Activated T-helper 1 cell treated with anti-CD3 and anti-CD28 coated beads, Interleukin-2, amount 50 U/mL, for 16 hours (primary cell): ENCODE measurements at regions not wholly inside any gene's neighbourhood (a gene's known extent, or its start where the extent isn't known, plus 50 kb on each side); places are given as distances from the start of the nearest gene placed in this dataset.
"Not testable (repeated sequence)": the region's sequence is repeated elsewhere in the genome, so short reads cannot be mapped to it uniquely, and the experiment has no call there.

Experiments
- DNase-seq, 2 donors: peaks; one replicate each; pipeline ENCODE4 v3.0.0-alpha.2; 2020; ENCODE audit warnings: low read depth in 1 of 2, low spot score in 1 of 2

DNA sequence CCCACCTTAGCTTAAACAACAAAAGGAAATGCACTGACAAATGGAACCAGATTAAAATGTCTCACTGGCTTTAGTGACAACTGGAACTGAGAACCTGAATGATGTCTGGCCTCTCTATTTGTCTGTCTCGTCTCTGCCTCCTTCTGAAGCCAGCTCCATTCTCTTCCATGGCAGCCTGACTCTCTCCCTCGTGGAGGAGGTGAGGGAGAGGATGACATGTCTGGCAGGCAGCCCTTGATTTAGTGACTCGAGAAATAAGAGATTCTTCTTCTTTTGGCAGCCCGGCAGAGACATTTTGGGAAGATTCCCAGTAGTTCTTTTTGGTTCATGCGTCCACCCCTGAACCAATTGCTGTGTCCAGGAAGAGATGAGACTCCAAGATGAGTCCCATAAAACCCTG, 131.7 kb downstream of the KLF5 start:
- no peak for DNase-seq

DNA sequence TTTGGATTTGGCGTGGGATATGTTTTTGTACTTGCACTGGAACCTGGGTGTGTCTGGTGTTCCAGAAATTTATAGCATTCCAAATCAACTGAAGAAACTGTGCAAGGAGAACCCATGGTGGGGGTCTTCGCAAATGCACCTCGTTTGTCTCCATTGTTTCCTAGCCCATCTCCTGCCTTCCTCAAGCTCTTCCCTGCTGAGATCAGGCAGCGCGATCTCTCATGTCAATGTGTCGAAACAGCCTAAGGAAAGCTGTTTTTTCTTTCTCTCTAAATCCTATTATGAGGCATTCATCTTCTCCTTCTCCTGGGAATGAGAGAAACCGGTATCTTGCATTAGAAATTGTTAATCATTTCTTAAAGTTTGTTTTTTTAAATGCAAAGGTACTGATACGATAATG, 131.0 kb downstream of the KLF5 start:
- no peak for DNase-seq

DNA sequence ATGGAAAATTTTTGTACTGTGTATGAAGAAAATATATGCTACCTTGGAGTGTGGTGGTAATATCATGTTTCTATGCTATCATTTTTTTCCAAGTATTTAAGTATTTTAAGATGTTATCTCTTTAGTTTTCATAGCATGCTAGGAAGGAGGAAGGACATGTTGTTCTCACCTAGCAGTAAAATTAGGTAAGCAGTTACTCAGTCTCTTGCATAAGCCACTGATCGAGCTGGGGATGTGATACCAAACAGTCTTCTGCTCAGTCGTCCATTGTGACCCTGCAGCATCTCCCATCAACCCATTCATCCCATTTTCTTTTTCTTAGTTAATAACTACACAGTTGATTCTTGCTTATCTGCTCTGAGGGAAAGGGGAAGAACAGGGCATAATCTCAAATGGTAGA, 130.6 kb downstream of the KLF5 start:
- no peak for DNase-seq

DNA sequence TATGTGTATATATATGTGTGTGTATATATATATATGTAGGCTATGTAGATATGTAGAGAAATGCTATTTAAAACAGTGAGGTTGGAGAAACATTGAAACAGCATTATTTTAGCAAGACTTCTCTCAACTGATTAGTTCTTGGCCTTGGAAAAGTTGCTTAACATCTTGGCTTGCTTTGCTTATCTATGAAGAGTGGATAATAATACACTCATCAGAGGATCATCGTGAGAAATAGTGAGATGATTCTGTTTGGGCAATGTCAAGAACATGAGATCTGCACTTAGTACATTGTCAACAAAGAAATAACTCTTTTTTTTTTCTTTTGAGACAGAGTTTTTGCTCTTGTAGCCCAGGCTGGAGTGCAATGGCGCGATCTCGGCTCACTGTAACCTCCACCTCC, 128.3 kb downstream of the KLF5 start:
- DNase-seq: no peak

DNA sequence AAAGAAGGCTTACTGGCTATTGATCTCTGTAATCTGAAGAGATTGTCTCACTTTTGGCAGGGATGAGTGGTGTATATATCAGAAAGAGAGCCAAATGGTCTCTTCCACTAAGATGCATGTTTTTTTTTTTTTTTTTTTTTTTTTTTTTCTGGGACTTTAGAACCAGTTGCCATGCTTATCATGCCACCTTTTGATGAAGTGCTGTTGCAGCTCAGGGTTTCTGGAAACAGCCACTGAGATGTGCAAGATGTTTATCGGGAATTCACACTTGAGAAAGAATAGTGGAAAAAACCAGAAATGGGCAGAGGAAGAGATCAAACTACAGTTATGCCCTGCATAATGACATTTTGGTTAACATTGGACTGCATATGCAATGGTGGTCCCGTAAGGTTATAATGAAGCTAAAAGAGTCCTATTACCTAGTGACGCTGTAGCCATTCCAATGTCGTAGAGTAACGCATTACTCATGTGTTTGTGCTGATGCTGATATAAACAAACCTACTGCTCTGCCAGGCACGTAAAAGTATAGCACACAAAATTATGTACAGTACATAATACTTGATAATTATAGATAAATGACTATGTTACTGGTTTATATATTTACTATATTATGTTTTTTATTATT, 121.0 kb downstream of the KLF5 start:
- DNase-seq: no peak

DNA sequence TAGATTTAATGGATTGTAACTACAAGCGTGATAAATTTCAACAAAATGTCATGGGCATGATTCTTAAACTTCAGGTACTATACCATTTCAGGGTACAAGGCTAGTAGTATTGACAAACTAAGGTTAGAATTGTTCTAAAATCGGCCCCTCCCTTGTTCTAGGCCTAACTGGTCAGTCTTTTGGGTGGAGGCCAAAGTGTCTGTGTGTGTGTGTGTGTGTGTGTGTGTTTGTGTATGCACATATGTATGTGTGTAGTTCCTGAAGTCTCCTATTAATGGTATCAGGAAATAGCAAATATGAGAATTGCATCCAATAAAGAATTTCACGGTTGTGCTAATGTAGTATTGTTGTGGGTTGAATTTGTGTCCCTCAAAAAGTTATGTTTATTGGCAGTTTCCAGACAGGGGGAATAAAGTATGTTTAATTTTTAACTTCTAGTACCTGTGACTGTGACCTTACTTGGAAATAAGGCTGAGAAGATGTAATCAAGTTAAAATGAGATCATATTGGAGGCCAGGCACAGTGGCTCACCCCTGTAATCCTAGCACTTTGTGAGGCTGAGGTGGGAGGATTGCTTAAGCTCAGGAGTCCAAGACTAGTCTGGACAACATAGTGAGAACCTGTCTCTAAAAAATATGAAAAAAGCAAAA, 119.2 kb downstream of the KLF5 start:
- DNase-seq: no peak

DNA sequence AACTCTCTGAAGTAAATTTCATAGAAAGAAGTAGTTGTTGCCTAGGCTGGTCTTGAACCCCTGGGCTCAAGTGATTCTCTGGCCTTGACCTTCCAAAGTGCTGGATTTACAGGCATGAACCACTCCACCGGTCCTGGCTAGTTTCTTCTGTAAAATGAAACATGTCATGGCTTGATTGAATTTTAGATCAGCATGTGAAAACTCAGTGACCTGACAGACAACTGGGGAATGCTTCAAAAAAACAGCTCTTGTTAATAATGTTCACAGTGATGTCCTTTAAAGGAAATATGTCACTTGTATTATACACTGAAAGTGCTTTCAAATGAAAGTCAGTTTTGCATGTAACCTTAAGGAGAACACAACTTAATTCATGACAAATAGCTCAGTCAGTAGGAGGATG, 118.2 kb downstream of the KLF5 start:
- DNase-seq: no peak

DNA sequence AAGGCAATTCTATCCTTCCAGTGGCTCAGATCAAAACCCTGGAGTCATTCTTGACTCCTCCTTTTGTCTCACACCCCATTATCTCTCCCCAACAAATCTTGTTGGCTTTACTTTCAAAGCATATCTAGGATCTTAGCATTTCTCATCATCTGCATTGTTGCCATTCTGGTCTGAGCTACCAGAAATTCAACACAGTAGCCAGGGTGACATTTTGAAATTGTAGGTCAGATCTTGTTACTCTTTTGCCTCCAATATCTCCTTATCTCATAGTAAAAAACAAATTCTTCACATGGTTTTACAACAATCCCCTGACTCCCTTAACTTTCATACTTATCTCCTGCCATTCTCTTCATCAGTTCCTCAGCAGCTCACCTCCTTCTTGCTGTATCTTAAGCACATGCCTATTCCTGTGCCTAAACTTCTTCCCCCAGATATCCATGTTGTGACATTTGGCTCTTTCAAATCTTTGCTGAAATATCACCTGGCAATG, 115.8 kb downstream of the KLF5 start:
- DNase-seq: no peak

DNA sequence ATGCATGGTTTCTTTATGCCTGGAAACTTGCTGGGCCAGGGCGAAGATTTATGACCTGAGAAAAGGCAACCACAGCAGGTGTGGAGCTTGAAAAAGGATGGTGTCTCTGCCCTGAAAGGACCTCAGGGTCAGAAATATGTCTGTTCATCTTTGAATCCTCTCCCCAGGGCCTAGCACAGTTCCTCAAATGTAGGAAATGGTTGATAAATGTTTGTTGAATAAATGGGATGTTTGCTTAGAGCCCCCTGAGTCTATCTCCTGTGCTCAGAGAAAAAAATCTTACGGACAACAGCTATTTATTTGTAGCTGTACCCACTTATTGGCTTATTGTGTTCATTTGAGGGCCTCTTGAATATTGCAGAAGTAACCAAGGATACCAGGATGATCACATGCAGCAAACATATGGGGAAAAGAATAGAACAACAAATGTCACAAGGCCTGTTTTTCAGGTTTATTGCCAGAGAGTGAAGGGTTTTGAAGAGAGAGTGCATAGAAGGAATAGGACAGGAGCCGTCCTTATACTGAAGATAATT, 114.5 kb downstream of the KLF5 start:
- no peak for DNase-seq

DNA sequence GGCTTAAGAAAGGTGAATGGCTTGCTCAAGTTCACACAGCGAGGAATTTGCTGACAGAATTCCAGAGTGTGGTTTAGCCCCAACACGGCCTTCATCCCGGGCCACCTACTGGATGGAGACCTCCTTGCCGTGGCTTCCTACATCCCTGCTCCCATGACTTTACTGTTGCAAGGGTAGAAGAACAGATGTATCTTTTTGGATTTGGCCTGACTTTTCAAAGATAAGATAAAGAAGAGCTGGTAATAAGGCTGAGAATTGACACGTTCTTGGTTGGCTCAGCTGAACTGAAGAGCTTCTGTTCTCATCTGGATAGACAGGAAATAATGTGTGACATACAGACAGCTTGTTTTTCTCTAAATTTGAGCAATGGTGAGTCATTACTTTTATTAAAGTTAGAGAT, 113.1 kb downstream of the KLF5 start:
- no peak for DNase-seq

DNA sequence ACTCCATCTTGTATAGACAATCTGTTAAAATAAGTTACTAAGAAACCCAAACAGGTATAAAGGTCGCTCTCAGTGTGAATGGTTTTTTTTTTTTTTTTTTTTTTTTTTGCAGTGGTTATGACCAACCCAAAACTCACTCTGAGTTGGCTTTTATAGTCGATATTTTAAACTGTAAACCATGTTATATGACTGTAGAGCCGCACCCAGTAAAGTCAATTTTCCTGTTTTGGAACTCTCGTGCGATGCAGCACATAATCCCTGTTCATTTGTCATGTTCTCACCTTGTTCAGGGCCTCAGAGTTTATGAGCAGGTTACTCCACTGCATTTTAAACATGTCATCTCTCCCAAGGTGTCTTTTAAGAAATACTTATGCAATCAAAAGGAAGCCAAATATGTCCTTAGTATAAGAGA, 112.5 kb downstream of the KLF5 start:
- no peak for DNase-seq

DNA sequence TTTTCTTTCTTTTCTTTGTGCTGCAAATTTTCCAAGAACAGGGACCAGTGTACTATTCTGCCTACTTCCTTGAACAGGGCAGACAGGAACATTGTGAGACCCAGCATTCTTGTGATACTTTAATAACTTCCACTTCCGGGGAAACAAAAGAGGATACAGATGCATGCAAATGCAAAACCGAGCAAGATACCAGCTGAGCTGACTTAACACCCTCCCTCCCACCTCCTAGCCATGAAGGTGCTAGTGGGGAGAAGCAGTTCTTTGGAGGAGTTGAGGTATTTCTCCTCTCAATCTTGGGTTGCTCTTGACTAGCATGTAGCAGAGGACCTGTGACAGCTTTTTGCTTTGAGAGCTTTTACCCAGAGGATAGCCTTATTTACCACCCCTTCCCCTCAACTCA, 111.2 kb downstream of the KLF5 start:
- DNase-seq: no peak

DNA sequence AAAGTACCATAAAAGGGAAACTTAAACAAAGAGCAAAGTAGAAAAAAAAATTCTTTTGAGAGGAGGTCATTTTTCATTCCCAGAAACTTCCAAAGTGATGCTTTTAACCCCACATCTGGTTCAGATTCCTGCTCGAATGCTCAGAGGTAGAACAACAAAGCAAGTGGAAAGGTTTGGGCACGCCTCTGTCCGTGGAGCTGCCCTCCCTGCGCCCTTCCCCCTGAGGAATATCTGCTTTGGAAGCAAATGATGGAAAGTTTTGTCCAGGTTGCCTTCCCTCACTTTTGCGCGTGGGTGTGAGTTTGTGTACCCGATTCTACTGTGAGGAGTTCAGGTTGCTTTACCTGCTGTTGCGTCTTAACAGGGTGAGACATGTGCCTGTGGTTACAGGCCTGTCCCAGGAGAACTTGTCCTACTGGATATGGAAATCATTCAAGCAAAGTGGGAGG, 110.2 kb downstream of the KLF5 start:
- no peak for DNase-seq

DNA sequence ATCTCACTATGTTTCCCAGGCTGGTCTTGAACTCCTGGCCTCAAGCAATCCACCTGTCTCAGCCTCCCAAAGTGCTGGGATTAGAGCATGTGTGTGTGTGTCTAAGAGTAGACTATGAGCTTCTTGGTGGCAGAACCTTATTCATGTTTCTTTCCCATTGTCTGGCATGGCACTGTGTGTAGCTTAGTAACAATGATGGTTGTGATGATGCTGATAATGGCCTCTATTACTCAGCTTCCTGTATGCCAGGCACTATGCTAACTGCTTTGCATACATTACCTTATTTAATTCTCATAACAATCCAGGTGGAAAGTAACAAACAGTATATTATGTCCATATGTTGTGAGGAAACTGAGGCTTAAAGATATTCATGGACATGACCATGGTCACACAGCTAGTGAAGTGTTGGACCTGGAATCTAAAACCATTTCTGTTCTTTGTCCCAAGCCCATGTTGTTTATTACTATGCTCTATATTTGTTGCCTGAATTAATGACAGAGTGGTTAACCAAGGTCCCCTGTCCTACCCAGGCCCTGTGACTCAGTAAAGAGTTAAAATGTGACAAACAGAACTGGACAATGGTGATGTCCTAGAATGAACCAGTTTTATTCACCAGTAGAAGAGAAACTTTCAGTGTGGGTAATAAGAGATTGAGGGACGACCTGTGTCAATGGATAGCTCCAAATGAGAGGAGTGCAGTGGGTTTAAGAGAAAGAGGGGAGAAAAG, 109.6 kb downstream of the KLF5 start:
- DNase-seq: no peak

DNA sequence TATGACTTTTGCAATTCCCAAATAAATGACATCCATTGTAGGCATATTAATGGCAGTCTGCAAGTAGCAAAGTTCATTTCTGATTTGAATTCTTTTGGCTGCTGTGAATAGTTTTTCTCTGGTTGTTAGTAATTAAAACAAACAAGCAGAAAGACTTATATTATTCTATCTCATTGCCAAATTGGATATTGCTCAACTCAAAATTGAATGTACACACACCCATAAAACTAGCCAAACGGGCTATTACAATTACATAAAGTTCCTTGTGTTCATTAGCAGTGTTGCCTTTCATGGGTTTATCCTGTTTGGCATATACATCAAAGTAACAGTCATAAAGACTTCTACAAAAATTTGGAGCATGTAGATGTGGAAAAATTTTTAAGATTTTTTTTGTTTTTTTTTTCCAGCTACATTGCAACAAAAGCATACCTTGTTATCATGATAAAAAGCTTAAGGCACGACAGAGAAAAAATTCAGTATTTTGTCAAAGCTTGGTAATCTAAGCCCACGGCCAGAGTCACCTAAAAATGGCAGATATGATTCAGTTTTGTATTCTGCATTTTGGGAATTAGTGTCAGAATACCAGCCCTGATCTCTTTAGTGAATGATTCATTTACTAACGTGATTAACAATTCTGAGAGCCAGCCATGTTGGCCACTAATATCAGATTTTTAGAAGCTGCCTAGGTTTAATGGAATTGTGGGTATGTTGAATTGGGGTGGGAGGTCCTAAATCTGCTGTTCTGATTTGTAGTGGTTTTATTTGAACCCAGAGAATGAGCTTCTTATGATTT, 108.4 kb downstream of the KLF5 start:
- DNase-seq: no peak

DNA sequence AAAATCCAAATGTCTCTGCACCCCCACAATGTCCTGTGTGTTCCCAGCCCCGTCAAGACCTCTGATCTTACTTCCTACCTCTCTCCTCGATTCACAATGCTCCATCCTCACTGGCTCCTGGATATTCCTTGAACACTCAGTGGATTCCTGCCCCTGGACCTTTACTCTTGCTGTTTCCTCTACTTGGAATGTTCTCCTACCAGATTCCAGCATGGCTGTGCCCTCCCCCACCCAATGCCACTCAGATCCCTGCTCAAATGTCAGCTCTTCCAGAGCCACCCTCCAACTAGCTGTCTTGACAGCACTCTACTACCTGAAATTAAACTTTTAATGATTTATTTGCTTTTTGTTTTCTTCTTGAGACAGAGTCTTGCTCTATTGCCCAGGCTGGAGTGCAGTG, 107.4 kb downstream of the KLF5 start:
- DNase-seq: no peak

DNA sequence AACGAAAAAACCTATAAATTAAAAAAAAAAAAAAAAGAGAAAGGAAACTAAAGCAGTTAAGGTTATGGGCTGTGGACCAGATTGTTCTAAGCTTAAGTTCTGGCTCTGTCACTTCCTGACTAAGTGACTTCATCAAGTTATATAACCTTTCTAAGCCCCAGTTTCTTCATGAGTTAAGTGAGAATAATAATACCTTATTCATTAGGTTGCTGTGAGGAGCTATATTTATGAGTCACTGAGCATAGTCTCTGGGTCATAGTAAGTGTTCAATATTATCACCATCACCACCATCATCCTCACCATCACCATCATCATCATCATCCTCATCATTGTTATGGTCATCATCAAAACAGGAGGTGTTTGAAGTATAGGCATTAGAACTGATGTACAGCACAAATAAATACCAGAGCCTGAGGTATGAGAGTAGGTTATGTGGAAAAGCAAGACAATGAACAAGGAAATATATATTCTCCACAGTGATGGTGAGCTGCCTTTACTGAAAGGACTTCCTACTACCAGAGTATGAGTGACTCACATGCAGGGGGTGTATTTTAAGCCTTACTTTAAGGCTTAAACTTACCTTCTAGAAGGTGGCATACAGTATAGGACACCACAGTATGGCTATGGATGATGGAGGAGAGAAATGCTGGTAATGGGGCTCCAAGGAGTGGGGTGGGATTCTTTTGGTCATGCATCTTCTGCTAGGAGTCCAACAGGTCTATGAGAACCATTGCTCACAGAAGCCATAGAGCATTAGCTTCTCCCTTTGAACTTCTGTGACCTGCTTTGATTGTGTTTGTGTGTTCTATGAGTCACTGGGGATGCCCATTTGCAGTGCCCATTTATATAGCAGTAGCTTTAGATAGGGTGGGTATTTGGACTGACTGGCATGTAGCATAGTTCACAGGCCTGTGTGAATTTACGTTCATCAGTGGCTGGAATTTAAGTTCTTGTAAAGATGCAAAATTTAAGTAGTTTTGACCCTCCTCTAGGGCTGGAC, 104.4 kb downstream of the KLF5 start:
- DNase-seq: no peak

DNA sequence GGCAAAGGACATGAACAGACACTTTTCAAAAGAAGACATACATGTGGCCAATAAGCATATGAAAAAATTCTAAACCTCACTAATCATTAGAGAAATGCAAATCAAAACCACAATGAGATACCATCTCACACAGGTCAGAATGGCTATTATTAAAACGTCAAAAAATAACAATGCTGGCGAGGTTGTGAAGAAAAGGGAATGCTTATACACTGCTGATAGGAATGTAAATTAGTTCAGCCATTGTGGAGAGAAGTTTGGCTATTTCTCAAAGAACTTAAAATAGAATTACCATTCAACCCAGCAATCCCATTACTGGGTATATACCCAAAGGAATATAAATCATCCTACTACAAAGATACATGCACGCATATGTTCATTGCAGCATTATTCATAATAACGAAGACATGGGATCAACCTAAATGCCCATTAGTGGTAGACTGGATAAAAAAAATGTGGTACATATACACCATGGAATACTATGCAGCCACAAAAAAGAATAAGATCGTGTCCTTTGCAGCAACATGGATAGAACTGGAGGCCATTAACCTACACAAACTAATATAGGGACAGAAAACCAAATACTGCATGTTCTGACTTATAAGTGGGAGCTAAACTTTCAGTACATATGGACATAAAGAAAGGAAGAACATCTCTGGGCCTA, 101.7 kb downstream of the KLF5 start:
- DNase-seq: not testable (repeated sequence)

DNA sequence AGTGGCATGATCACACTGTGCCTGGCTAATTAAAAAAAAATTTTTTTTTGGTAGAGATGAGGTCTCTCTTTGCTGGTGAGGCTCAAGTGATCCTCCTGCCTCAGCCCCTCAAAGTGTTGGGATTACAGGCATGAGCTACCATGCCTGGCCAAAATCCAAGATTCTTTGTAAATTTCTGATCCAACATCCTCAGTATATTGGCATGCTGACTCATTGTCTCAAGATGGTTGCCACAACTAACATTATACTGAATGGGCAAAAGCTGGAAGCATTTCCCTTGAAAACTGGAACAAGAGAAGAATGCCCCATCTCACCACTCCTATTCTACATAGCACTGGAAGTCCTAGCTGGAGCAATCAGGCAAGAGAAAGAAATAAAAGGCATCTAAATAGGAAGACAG, 100.0 kb downstream of the KLF5 start:
- no peak for DNase-seq

DNA sequence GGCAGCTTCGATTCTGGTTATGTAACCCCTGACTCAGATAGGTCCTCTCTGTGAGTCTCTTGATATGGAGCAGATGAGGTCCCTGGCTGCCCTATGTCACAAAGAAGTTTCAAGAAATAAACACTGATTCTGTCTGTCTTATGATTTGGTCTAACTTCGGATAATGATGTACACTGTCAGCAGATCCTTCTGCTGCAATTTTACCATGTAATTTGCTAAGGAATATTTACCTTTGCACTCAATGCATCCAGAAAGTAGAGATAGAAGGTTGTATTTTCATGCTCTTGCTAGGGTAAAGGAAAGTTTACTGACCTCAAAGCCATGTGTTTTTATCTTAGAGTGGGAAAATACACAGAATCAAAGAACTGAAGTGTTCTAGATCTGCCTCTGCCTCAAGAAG, 98.2 kb downstream of the KLF5 start:
- no peak for DNase-seq
